H1 (cell line): ENCODE measurements at regions not wholly inside any gene's neighbourhood (a gene's known extent, or its start where the extent isn't known, plus 50 kb on each side); places are given as distances from the start of the nearest gene placed in this dataset.

Experiments
- CTCF ChIA-PET: fragments of 300-600 bp; sonication (Branson Sonifier 250); formaldehyde crosslinking; loops from one replicate; lab custom pipeline; 2021; ENCODE audit not compliant: partially characterized antibody; lab: Charles Lee
- POLR2A ChIA-PET: fragments of 300-600 bp; sonication (Branson Sonifier 250); formaldehyde crosslinking; loops from one replicate; lab custom pipeline; 2021; ENCODE audit warnings: inconsistent platforms; ENCODE audit not compliant: partially characterized antibody; lab: Charles Lee
- DNase-seq, 2 experiments: peaks; one replicate each; pipeline versions ENCODE4 v3.0.0 to v3.0.0-alpha.2; 2010 to 2022; ENCODE audit warnings: low spot score in 2 of 2, low read depth in 1 of 2, mixed read lengths in 1 of 2
- FAIRE-seq: peaks from 2 replicates; lab custom pipeline; 2011; peaks lifted over from hg19 to GRCh38; lab: Jason Lieb, UNC
- H2AFZ ChIP-seq: 2 replicates; pipeline ENCODE4 v1.8.1; 2012; ENCODE audit warnings: low read length, inconsistent platforms
- H2AK5ac ChIP-seq: 2 replicates; pipeline ENCODE4 v1.6.1; 2013; ENCODE audit warnings: low read depth, low read length
- H2BK120ac ChIP-seq: replicated peaks from 2 replicates; pipeline ENCODE3; 2013; ENCODE audit warnings: low read depth, low read length, inconsistent platforms
- H2BK12ac ChIP-seq: 2 replicates; pipeline ENCODE4 v1.6.1; 2013; ENCODE audit warnings: low read depth, low read length
- H2BK15ac ChIP-seq: 2 replicates; pipeline ENCODE4 v1.6.1; 2013; ENCODE audit warnings: low read length
- H2BK20ac ChIP-seq: 2 replicates; pipeline ENCODE4 v1.6.1; 2013; ENCODE audit warnings: low read length
- H2BK5ac ChIP-seq: 2 replicates; pipeline ENCODE4 v1.6.1; 2013; ENCODE audit warnings: low read depth, low read length
- H3K14ac ChIP-seq: 2 replicates; pipeline ENCODE4 v1.6.1; 2013; ENCODE audit warnings: inconsistent platforms; ENCODE audit not compliant: insufficient read length
- H3K18ac ChIP-seq: 2 replicates; pipeline ENCODE4 v1.6.1; 2013; ENCODE audit warnings: low read length; ENCODE audit errors: extremely low read depth
- H3K23ac ChIP-seq: 2 replicates; pipeline ENCODE4 v1.6.1; 2013; ENCODE audit warnings: inconsistent platforms; ENCODE audit not compliant: insufficient read length
- H3K23me2 ChIP-seq: 2 replicates; pipeline ENCODE4 v1.6.1; 2013; ENCODE audit warnings: low read depth, low read length
- H3K27ac ChIP-seq: 2 replicates; pipeline ENCODE4 v1.6.1; 2011; ENCODE audit warnings: low read depth, low read length, inconsistent platforms
- H3K27me3 ChIP-seq, 4 experiments: replicated peaks in 1 of 4; 1 replicate in 1 of 4; 2 replicates in 3 of 4; pipeline versions ENCODE4 v1.6.1 to v1.8.1; 2011 to 2013; ENCODE audit warnings: low read length in 3 of 4, mild to moderate bottlenecking in 3 of 4, inconsistent platforms in 2 of 4, mixed read lengths in 2 of 4, moderate library complexity in 1 of 4; ENCODE audit not compliant: control insufficient read depth in 3 of 4, insufficient read depth in 3 of 4; ENCODE audit errors: extremely low read depth in 1 of 4
- H3K36me3 ChIP-seq, 4 experiments: 2 replicates each; pipeline versions ENCODE4 v1.6.1 to v1.8.1; 2011 to 2013; ENCODE audit warnings: mild to moderate bottlenecking in 4 of 4, low read length in 3 of 4, moderate library complexity in 2 of 4, control low read depth in 1 of 4, inconsistent platforms in 1 of 4; ENCODE audit not compliant: insufficient read depth in 4 of 4, control insufficient read depth in 2 of 4
- H3K4ac ChIP-seq: replicated peaks from 2 replicates; pipeline ENCODE3; 2013; ENCODE audit warnings: low read length, low read depth, mixed read lengths, inconsistent platforms; ENCODE audit not compliant: insufficient read length
- H3K4me1 ChIP-seq, 4 experiments: replicated peaks in 1 of 4; 1 replicate in 1 of 4; 2 replicates in 3 of 4; pipeline versions ENCODE4 v1.6.1 to v1.8.1; 2011 to 2013; ENCODE audit warnings: low read length in 3 of 4, inconsistent platforms in 2 of 4, mixed read lengths in 1 of 4; ENCODE audit not compliant: insufficient read depth in 4 of 4, control insufficient read depth in 3 of 4
- H3K4me2 ChIP-seq, 2 experiments: 2 replicates each; pipeline versions ENCODE4 v1.6.1 to v1.8.1; 2011 to 2013; ENCODE audit warnings: low read depth in 2 of 2, low read length in 2 of 2, control low read depth in 1 of 2, inconsistent platforms in 1 of 2, mild to moderate bottlenecking in 1 of 2; ENCODE audit not compliant: insufficient read depth in 1 of 2
- H3K4me3 ChIP-seq, 4 experiments: fragments of 200-600, 300-600 bp in 1 of 4; sonication (generic), shearing (Covaris generic), sonication (Bioruptor Twin) in 1 of 4; 2 replicates each; pipeline versions ENCODE4 v1.5.1 to v1.8.1; 2011 to 2016; ENCODE audit warnings: low read length in 4 of 4, low read depth in 3 of 4, control low read depth in 2 of 4, inconsistent platforms in 2 of 4, mild to moderate bottlenecking in 2 of 4, mixed read lengths in 1 of 4, moderate library complexity in 1 of 4; ENCODE audit not compliant: insufficient read depth in 2 of 4; ENCODE audit errors: extremely low read depth in 1 of 4
- H3K56ac ChIP-seq: replicated peaks from 2 replicates; pipeline ENCODE3; 2013; ENCODE audit warnings: low read depth, mild to moderate bottlenecking, mixed read lengths, low read length, inconsistent platforms; ENCODE audit not compliant: insufficient read length
- H3K79me1 ChIP-seq: 2 replicates; pipeline ENCODE4 v1.6.1; 2013; ENCODE audit warnings: low read depth, low read length, control low read depth
- H3K79me2 ChIP-seq, 2 experiments: 2 replicates each; pipeline versions ENCODE4 v1.6.1 to v1.8.1; 2012 to 2013; ENCODE audit warnings: low read length in 2 of 2, mild to moderate bottlenecking in 2 of 2, inconsistent platforms in 1 of 2; ENCODE audit not compliant: insufficient read depth in 2 of 2, control insufficient read depth in 1 of 2
- H3K9ac ChIP-seq, 4 experiments: replicated peaks in 1 of 4; 1 replicate in 1 of 4; 2 replicates in 3 of 4; pipeline versions ENCODE4 v1.6.1 to v1.8.1; 2011 to 2013; ENCODE audit warnings: low read depth in 3 of 4, low read length in 3 of 4, control low read depth in 2 of 4, mild to moderate bottlenecking in 2 of 4, moderate library complexity in 2 of 4, inconsistent platforms in 1 of 4; ENCODE audit errors: extremely low read depth in 1 of 4
- H3K9me3 ChIP-seq, 2 experiments: 2 replicates each; pipeline versions ENCODE4 v1.6.1 to v1.8.1; 2012 to 2013; ENCODE audit warnings: mild to moderate bottlenecking in 2 of 2, moderate library complexity in 2 of 2, control low read depth in 1 of 2, inconsistent platforms in 1 of 2, low read depth in 1 of 2, low read length in 1 of 2, mixed read lengths in 1 of 2; ENCODE audit not compliant: insufficient read depth in 2 of 2
- H4K20me1 ChIP-seq, 2 experiments: replicated peaks in 1 of 2; 2 replicates each; pipeline versions ENCODE3 to v1.8.1; 2011 to 2013; ENCODE audit warnings: inconsistent platforms in 2 of 2, low read length in 2 of 2, mild to moderate bottlenecking in 1 of 2; ENCODE audit not compliant: insufficient read depth in 2 of 2, control insufficient read depth in 1 of 2
- H4K5ac ChIP-seq: 2 replicates; pipeline ENCODE4 v1.6.1; 2013; ENCODE audit warnings: low read length, low read depth, mixed read lengths, inconsistent platforms; ENCODE audit not compliant: insufficient read length
- H4K8ac ChIP-seq: 2 replicates; pipeline ENCODE4 v1.8.0; 2013; ENCODE audit warnings: mild to moderate bottlenecking, moderate library complexity, low read length, inconsistent platforms; ENCODE audit not compliant: insufficient read depth; ENCODE audit errors: extremely low read depth
- H4K91ac ChIP-seq: replicated peaks from 2 replicates; pipeline ENCODE3; 2013; ENCODE audit warnings: low read length, mixed read lengths, inconsistent platforms; ENCODE audit not compliant: insufficient read length
- CBX5 ChIP-seq: fragments of 300-800, 300-1000 bp; sonication (generic); IDR thresholded peaks from 2 replicates; pipeline ENCODE4 v1.7.1; 2016; ENCODE audit warnings: antibody characterized with exemption, low read length, low read depth
- CBX8 ChIP-seq: fragments of 300-800, 300-1000 bp; sonication (generic); IDR thresholded peaks from 2 replicates; pipeline ENCODE4 v1.7.1; 2016; ENCODE audit warnings: low read depth, low read length, borderline replicate concordance
- CHD1 ChIP-seq: IDR thresholded peaks from 2 replicates; pipeline ENCODE4 v1.6.1; 2012; ENCODE audit warnings: low read depth, low read length, improper control_type of control experiment
- GTF2F1 ChIP-seq: IDR thresholded peaks from 2 replicates; pipeline ENCODE4 v1.6.1; 2012; ENCODE audit warnings: low read depth, low read length, improper control_type of control experiment, borderline replicate concordance
- HDAC6 ChIP-seq: IDR thresholded peaks from one replicate; pipeline ENCODE4 v1.7.1; 2012; ENCODE audit warnings: low read depth, mild to moderate bottlenecking, inconsistent platforms, low read length, moderate library complexity
- JUND ChIP-seq: IDR thresholded peaks from 2 replicates; pipeline ENCODE4 v1.6.1; 2011; ENCODE audit warnings: mild to moderate bottlenecking, improper control_type of control experiment, low read length
- NANOG ChIP-seq: IDR thresholded peaks from 2 replicates; pipeline ENCODE4 v1.6.1; 2011; ENCODE audit warnings: low read length, low read depth, mild to moderate bottlenecking, inconsistent platforms; ENCODE audit not compliant: insufficient read depth, poor library complexity, severe bottlenecking
- SP4 ChIP-seq: IDR thresholded peaks from 2 replicates; pipeline ENCODE4 v1.6.1; 2012; ENCODE audit warnings: low read length, inconsistent platforms
- YY1 ChIP-seq: IDR thresholded peaks from 2 replicates; pipeline ENCODE4 v1.6.1; 2011; ENCODE audit warnings: low read depth, mild to moderate bottlenecking, low read length
- WGBS, 2 experiments: shearing (Covaris generic) in 1 of 2; methylation state at CpG; one replicate each; pipeline versions ENCODE4 v1.1.6 to v1.1.7; 2013 to 2015; ENCODE audit warnings: low lambda C conversion rate in 2 of 2, mixed read lengths in 2 of 2, inconsistent platforms in 1 of 2, low coverage in 1 of 2, missing lambda C conversion rate in 1 of 2; ENCODE audit not compliant: insufficient replicate concordance in 2 of 2, insufficient coverage in 1 of 2, insufficient read length in 1 of 2; ENCODE audit errors: extremely low coverage in 1 of 2, missing lambda C conversion rate in 1 of 2; 5-methylcytosine and 5-hydroxymethylcytosine counted together

DNA sequence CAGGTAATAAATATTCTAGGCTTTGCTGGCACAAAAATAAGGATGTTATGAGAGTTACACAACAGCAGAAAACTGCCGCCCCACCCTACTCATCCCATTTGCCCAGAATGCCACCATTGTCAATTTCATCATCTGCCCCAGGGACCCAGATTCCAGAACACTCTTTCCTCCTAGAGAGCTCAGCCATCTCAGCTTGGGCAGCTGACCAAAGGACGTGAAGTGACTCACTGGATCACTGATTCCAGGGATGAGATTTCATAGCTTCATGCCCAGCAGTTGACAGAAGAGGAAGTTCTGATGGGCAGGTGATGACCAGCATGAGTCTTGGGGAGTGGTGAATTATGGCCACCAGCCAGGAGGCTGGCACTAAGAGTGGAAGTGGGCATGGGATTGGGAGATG lies 450.3 kb downstream of the RMST start:
- no peak overlapping the region for H2BK12ac ChIP-seq
- no peak overlapping the region for H3K23ac ChIP-seq
- no peak overlapping the region for H2AK5ac ChIP-seq
- no peak for DNase-seq
- POLR2A ChIA-PET: no interaction called here
- H3K27ac ChIP-seq: no peak overlapping the region
- no peak overlapping the region for H3K56ac ChIP-seq
- CTCF ChIA-PET: no interaction called here
- no peak overlapping the region for H3K4me3 ChIP-seq
- H3K4me2 ChIP-seq: no peak overlapping the region
- H3K79me1 ChIP-seq: no peaks in the 10 kb centered on the region
- no peak overlapping the region for H4K91ac ChIP-seq
- 72% methylated on average over 2 of the region's 2 CpGs; no CpG with 5 or more reads in 1 of the 2 experiments for WGBS, 2 experiments
- no peak overlapping the region for H3K9ac ChIP-seq
- H2BK15ac ChIP-seq: no peak overlapping the region
- no peak overlapping the region for H2BK20ac ChIP-seq
- H3K79me2 ChIP-seq: no peaks in the 10 kb centered on the region
- no peak overlapping the region for H4K5ac ChIP-seq
- no peak overlapping the region for H3K14ac ChIP-seq
- no peaks in the 10 kb centered on the region for H4K20me1 ChIP-seq
- H3K18ac ChIP-seq: no peak overlapping the region
- H3K4me1 ChIP-seq: no peaks in the 10 kb centered on the region
- no peak overlapping the region for H4K8ac ChIP-seq
- H3K9me3 ChIP-seq: no peaks in the 10 kb centered on the region
- H2BK120ac ChIP-seq: no peak overlapping the region
- H3K36me3 ChIP-seq: no peaks in the 10 kb centered on the region
- H2AFZ ChIP-seq: no peak overlapping the region
- no peaks in the 10 kb centered on the region; the same call in 1 of the 2 replicates for H3K23me2 ChIP-seq
- no peak for FAIRE-seq
- H2BK5ac ChIP-seq: no peak overlapping the region
- H3K27me3 ChIP-seq: no peaks in the 10 kb centered on the region
- no peak overlapping the region for H3K4ac ChIP-seq
- TF ChIP-seq CBX5 (no peak), NANOG (no peak), YY1 (no peak), SP4 (no peak), HDAC6 (no peak), CHD1 (no peak), GTF2F1 (no peak), JUND (no peak), CBX8 (no peak)
